Stimulated activated naive CD8-positive, alpha-beta T cell treated with anti-CD3 and anti-CD28 coated beads, Interleukin-15, Interleukin-2, amounts not matched to agents 100 U/mL and 50 U/mL, for 24 hours (primary cell): ENCODE measurements at regions not wholly inside any gene's neighbourhood (a gene's known extent, or its start where the extent isn't known, plus 50 kb on each side); places are given as distances from the start of the nearest gene placed in this dataset.
A peak's percentile ranks its signal among the peaks of the same experiment; 100 is the strongest.

ENCODE experiments used
- ATAC-seq: fragments of 150-1000 bp; cut with Tn5 transposase; one replicate; pipeline ENCODE4 v1.10.0; 2021
- DNase-seq: peaks from one replicate; pipeline ENCODE4 v3.0.0; 2021

DNA sequence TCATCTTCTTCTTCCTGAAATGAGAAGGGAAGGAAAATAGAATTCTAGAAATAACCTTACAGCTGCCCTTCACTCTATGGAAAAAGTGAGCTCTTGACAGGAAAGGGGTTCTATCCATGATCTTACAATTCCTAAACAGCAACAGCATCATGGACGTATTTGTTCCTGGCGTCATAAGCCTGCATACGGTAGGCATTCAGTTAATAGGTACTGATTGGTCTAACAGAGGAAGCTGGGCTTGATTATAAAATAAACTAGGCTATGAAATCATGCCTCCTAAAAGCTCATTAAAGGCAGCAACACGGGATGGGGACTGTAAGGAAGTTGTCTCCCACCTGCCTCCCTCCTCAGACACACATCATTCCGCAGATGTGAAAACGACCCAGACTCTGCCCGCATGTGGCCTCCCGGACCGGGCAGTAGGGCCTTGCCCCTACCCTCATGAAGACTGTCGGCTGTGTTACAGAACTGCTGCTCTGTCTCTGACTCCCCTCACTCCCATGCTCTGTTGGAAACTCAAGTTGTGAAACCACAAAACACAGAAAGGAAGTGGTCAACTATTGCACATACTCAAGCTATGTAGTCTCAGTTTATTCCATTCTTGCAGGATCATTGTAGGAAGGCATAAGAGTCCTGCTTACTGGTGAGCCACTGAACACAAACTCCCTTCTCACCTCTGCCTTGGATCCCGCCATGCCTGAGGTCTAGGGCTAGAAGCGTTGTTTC is 129.8 kb downstream of the DLEU7 start:
- DNase-seq (peak; percentile 17), ATAC-seq (peak; percentile 96)

DNA sequence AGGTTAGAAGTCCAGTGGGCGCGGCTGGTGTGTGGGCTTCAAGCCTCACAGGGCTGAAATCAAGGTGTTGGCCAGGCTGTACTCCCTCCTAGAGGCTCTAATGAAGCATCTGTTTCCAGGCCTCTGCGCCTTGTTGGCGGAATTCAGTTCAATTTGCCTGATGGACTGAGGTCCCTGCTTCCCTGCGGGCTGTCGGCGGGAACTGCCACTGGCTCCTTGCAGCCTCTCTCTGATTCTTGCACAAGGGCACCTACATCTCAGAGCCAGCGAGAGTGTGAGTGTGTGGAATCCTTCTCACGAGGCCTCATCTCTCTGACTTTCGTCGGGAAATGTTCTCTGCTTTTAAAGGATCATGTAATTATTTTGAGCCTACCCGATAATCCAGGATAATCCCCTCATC is 128.6 kb downstream of the DLEU7 start:
- ATAC-seq (no peak), DNase-seq (no peak)

DNA sequence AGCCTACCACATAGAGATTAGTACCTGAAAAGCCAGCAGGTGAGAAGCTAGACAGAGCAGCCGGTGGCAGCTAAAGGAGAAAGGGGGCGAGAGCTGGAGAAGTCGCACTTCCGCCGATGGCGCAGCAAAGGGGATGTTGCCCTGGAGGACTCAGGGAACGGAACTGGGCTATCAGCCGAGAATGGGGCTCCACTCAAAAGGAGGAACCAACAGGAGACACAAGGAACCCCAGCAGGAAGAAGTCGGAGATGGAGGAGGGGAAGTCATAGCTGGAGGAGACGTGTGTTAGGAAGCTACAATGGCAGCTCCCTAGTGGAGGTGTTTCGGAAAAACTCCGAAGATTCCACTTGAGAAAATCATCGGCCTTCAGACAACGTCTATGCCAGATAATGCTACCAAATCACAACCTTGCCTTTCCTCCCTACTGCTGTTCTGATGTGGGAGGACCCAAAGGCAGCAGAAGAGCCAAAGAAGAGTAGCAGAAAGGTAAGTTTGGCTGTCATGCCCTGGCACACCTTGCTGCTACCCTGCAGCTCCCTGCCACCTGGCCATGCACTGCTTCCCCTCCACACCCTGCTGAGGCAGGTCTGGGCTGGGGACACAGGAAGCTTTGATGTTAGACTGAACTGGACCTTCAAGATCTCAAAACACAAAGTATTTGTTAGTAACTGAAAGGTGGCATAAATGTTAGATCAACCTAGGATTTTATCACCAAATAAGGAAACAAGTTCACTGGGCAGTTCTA is 127.9 kb downstream of the DLEU7 start:
- no peak for ATAC-seq
- no peak for DNase-seq

DNA sequence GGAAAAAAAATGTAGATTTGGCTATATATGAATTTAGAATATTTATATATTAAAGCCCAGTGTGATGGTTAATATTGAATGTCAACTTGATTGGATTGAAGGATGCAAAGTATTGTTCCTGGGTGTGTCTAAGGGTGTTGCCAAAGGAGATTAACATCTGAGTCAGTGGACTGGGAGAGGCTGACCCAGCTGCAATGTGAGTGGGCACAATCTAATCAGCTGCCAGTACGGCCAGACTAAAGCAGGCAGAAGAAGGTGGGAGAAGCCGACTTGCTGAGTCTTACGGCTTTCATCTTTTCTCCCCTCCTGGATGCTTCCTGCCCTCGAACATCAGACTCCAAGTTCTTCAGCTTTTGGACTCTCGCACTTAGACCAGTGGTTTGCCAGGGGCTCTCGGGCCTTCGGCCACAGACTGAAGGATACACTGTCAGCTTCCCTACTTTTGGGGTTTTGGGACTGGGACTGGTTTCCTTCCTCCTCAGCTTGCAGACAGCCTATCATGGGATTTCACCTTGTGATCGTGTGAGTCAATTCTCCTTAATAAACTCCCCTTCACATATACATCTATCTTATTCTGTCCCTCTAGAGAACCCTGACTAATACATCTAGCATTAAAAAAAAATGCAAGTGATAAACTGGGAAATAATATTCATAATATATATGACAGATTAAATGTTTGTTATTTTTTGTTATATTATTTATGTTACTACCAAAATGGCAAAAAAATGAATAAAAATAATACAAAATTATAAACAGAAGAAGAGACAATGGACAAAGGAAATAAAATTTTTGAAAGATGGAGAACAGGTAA is 122.4 kb downstream of the DLEU7 start:
- DNase-seq: no peak
- no peak for ATAC-seq

DNA sequence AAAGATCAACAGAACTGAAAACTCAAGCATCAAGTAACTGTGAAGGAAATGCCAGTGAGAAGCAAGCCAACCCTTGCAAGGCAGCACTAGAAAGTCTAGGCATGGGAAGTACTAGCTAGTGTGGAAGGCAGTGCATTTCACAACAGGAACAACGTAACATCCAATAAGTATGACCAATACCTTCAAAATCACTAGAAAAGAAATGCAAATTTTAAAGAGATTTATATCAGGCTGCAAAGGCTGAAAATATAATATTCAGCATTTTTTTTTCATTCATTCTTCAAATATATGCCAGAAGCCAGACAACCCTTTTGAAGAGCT is 121.9 kb downstream of the DLEU7 start:
- ATAC-seq (no peak), DNase-seq (no peak)

DNA sequence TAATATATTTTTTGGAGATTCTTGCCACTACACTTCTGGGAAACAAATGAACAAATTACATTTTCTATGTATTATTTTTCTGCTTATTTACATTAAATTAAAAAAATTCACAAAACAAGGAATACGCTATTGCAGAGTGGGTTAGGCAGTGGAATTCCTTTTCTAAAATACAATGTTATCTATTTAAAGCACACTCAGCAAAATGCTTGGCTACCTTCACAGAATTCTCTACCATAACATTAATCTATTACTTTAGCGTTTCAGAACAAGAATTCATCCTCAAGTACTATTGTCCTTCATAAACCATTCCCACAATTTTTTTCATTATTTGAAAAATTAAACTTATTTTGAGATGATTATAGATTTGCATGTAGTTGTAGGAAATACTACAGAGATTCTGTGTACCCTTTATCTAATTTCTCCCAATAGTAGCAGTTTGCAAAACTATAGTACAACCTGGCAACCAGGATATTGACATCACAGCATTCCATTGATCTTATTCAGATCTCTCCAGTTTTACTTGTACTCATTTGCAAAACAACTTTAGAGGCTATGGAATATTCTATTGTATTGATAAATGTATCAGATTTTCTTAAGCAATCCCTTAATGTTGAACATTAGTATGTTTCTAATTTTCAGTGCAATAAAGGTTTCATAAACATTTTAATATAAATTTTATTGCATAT is 120.9 kb downstream of the DLEU7 start:
- ATAC-seq: no peak
- DNase-seq: no peak

DNA sequence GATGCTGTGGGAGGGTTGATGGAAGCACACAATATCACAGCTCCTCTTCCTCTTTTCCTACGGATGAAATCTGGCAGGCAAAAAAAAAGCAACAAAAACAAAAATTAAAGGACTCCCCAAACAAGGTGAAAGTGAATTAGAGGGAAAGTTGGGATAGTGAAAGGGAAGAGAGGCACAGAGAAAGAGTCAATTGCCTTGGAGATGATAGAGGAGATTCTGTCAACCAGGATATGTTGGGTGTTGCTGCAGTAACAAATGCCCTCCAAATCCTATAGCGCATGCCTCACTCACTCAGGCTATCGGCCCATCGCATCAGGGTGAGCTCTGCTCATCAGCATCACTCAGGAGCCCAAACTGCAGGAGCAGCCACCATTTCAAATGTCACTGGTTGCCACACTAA is 119.1 kb downstream of the DLEU7 start:
- ATAC-seq (no peak), DNase-seq (no peak)

DNA sequence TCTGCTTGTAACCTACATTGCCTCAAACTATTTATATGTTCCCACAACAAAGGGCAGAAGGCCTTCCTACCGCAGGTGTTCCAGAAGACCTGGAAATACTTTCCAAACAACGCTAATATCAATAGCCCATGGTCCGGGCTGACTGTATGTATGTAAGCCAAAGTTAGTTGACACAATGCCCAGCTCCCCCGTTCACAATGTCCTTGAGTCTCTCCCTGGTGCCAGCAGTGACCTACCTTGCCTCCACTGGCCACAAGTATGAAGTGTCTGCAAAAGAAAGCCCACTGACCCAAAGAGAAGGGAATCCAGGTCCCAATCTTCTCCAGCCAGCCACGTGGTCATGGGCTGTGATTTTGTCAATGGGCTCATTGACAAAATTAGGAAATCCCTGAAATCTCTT is 118.6 kb downstream of the DLEU7 start:
- ATAC-seq (no peak), DNase-seq (no peak)

DNA sequence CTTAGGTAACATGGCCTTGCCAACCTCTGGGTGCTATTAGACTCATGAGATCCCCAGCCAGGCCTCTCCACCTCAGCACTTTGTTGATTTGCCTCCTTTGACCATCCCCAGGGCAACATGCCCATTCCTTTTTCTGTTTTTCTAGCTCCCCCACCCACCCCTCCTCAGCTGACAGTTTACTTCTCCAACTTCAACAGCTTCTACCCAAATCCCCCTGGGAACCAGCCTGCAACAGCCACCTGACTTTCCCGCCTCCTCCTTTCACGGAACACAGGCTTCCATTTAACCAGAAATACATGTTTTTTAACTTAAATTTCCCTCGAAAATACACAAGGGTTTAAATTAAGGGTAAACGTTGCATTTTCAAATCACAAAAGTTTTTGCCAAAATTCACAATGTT is 117.3 kb downstream of the DLEU7 start:
- ATAC-seq (no peak), DNase-seq (no peak)

DNA sequence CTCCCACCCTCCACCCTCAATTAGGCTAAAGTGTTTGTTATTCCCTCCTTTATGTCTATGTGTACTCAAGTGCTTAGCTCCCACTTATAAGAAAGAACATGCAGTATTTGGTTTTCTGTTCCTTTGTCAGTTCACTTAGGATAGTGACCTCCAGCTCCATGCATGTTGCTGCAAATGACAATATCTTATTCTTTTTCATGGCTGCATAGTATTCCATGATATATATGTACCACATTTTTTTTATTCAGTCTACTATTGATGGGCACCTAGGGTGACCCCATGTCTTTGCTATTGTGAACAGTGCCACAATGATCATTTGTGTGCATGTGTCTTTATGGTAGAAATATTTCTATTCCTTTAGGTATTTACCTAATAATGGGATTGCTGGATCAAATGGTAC is 114.3 kb downstream of the DLEU7 start:
- DNase-seq: no peak
- no peak for ATAC-seq

DNA sequence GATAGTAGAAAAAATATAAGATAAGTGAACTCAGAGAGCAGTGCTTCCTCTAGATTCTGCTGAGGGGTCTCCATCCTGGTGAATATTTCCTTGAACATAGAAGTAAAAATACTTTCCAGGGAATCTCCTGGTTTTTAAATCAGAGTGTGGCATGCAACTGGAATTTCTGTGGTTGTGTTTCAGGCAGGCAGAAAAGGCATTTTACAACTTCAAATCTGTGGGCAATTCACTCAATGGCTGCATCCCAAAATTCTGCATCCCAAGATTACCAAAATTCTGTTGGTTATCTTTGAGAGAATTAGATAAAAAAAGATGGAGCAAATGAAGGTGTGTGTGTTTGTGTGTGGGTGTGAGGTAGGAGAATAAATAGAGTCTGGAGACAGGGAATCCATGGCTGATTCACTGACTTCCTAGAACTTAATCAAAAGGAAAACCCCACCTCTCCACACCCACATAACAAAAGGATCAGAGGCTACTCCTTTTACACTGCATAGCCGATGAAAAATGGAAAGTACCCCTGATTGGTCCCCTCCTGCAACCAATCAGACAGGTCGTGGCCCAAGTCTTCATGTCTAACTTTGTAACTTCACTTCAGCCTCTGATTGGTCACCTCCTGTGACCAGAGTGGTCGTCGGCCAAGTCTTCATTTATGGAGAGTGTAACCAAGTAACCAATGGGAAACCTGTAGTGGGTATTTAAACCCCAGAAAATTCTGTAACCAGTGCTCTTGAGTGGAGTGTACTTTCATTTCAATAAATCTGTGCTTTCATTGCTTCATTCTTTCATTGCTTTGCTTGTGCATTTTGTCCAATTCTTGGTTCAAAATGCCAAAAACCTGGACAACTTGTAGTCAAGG is 112.8 kb downstream of the DLEU7 start:
- no peak for DNase-seq
- no peak for ATAC-seq

DNA sequence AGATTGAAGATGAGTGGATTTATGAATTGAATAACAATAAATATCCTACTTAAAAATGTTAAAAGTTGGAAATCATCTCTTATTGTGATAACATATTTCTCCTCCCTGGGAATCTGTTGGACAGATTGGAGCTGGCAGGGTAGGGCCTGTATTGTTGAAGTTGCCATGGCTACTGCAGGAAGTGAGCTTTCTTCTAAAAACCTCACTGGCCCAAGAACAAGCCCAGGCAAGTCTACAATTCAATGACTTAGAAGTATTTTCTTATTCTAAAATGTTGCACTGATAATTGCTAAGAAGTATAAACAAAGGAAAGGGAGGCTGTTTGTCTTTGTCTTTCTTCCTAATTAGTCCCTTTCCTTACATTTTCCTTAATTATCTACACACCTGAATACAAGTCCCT is 112.1 kb downstream of the DLEU7 start:
- ATAC-seq (no peak), DNase-seq (no peak)

DNA sequence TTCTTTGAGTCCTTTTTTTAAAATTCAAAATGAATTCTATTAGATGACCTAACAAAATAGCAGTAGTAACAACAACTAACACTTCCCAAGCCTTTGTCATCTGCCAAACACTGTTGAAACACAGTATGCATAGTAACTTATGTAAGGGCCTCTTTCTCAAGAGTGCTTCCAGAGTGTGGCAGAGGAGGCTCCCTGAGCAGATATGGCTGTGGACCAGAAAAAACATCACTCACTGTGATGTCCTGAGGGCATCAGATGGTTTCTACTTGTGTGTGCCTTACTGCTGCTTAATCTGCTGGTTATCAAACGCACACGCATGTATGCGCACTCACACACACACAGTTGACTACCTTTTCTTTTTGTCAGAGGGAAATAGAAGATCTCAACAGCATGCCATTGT is 110.8 kb downstream of the DLEU7 start:
- ATAC-seq (no peak), DNase-seq (no peak)

DNA sequence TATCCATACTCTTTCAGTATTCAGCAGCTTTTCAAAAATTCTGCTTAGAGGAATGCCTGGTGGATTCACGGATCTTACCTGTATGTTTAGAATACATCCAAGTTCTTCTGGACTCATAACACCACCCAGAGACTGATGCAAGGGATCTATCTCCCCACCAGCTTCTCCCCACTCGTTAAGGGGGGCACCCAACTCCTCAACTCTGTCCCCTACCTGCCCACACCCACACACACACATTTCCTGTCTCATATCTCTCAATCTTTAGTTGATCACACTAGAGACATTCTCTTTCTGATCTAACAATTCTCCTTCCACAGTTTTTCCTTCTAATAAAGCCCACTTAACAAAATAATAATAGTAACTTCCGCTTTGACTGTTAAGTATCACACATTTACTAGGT is 110.1 kb downstream of the DLEU7 start:
- no peak for DNase-seq
- no peak for ATAC-seq

DNA sequence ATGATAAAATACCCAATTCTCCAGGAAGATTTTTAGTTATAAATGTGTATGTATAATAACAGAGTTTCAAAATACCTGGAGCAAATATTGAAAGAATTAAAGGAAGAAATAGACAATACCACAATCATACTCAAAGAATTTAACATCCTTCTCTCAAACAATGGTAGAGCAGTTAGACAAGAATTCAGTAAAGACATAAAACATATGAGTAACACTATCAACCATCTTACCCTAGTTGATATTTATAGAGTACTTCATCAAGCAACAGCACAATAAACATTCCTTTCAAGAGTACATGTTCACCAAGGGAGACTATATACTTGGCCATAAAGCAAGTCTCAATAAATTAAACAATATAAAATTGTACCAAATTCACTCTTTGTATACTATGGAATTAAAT is 108.4 kb downstream of the DLEU7 start:
- no peak for ATAC-seq
- DNase-seq: no peak

DNA sequence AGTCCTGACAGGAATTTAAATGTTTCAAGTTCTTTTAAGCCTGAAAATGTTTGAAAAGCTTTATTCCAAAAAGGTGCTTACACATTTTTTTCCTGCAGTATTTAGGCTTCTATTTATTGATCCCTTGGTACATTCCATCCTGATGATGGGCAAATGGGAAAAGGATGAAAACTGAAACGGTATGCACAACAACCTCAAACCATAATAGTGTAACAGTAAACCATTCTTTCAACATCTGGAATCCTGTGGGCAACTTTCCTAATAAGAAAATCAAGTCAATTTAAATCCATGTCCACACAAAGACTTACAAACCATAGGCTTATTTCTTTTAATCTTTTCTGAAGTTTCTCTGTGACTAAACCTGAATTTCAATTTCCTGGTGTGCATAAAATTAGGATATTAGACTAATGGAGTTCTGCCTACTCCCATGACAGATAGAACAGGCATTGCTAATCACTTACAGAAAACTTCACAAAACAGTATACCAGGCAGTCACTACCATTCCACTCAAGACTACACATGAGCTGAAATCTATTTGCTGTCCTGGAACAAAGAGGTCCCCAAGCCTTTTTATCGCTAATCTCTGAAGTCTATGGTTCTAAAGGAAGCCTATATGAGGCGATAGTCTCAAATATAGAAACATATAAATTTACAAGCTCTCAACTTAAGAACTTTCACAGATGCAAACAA is 103.3 kb downstream of the DLEU7 start:
- ATAC-seq: no peak
- DNase-seq: no peak

DNA sequence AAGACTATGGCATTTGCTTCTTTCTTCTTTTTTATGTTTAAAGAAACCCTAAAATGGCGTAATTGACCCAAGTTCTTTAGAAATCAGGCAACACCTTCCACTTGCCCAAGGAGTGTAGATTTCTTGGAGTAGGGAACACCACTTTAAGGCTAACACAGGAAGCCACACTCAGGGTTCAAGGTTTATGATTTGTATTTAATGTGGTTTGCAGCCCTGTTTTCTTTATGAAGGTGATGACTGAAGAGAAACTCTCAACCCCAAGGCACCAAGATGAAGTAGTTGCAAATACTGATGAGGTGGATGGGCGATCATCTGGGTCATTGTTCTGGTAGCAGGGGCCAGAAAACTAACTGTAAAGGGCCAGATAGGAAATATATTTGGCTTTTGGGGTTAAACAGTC is 101.1 kb downstream of the DLEU7 start:
- DNase-seq (no peak), ATAC-seq (no peak)

DNA sequence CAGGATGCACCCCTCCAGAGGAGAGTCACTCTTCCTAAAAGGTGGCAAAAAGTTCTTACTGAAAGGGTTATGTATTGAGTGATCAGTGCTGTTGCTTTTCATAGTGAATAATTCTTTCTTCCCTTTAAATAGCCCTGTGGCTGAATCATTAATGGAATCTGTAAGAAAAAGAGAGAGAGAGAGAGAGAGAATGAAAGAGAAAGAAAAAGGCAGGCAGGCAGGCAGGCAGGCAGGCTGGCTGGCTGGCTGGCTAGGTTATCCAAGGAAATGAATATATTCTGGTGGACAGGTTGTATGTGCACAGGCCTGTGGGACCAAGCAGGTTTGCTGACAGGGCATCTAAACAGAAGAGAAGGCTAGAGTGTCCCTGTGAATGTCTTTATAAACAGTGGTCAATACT is 100.5 kb downstream of the DLEU7 start:
- DNase-seq: no peak
- no peak for ATAC-seq

DNA sequence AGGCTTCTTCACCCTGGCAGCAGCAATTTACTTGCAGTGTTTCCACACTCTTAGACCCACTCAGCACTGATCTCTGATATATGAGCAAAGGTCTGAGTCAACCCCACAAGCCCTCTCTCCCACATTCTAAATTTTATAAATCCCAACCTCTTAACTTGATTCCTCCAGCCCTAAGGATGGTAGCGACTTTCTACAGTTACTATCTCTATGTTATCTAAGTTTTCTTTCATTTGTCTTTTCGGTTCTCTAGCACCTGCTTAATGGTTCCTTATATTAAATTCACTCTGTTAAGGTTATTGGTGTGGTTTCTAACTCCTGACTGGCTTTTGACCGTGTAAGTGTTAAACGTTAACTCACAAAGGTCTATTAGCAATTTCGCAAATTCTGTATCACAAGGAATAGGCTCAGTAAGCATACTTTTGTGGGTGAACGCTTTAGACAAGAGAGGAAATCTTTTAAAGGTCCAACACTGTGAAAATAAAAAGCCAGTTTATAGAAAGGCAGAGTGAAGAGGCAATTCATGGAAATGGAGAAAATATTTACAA is 99.3 kb downstream of the DLEU7 start:
- ATAC-seq: no peak

DNA sequence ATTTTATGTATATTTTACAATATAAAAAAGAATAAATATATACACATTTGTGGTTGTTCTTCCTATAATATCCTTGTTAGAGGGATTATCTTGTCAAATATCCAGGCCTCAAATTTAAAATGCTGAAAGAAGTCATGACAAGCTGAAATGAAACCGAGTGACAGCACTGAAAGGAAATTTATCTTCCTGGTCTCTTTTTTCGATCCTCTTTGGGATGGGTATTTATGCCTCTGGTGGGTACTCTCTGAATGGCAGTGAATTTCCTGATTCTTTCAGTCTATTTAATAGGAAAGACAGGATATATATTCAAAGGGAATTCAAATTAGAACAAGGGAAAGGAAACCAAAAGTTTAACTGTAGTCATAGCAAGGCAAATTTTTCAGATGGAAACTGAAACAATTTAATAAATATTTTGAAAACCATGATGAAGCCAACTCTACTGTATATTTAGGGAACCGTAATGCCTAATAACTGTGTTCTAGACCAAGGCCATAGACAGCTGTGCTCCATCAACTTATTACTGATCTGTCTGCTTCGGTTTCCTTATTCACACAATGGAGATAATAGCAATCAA is 97.9 kb downstream of the DLEU7 start:
- ATAC-seq (no peak), DNase-seq (no peak)

More for the DNA sequence above, 99.3 kb downstream of the DLEU7 start:
- DNase-seq: no peak
